B cell (primary cell): ENCODE measurements at regions not wholly inside any gene's neighbourhood (a gene's known extent, or its start where the extent isn't known, plus 50 kb on each side); places are given as distances from the start of the nearest gene placed in this dataset.

Experiments used
- EZH2 ChIP-seq: IDR thresholded peaks from 2 replicates; pipeline ENCODE4 v1.6.1; 2012; ENCODE audit warnings: borderline replicate concordance, low read depth, mild to moderate bottlenecking, moderate library complexity, low read length; ENCODE audit not compliant: insufficient read depth, poor library complexity, severe bottlenecking
- TF ChIP-seq, protein P1 (sequence below): fragments of 200-600 bp; IDR thresholded peaks from one replicate; pipeline ENCODE4 v1.8.0; 2022; ENCODE audit warnings: antibody characterized with exemption, mild to moderate bottlenecking

DNA sequence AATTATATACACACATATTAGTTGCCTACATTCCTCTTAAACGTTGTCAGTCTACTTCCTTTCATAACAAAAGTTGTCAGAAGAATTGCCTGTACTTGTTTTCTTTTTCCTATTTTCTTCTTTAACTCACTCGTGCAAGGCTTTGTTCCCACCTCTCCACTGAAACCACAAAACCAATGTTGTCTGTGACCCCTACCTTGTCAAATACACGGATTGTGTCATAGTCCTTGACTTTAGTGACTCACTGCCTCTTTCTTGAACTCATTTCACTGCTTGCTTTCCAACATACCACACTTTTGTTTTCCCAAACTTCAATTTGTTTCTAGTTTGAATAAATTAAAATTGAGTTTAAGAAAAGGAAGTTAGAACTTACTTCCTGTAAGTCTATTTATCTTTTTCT is 283.9 kb upstream of the AGA start:
- TF ChIP-seq, protein P1, sequence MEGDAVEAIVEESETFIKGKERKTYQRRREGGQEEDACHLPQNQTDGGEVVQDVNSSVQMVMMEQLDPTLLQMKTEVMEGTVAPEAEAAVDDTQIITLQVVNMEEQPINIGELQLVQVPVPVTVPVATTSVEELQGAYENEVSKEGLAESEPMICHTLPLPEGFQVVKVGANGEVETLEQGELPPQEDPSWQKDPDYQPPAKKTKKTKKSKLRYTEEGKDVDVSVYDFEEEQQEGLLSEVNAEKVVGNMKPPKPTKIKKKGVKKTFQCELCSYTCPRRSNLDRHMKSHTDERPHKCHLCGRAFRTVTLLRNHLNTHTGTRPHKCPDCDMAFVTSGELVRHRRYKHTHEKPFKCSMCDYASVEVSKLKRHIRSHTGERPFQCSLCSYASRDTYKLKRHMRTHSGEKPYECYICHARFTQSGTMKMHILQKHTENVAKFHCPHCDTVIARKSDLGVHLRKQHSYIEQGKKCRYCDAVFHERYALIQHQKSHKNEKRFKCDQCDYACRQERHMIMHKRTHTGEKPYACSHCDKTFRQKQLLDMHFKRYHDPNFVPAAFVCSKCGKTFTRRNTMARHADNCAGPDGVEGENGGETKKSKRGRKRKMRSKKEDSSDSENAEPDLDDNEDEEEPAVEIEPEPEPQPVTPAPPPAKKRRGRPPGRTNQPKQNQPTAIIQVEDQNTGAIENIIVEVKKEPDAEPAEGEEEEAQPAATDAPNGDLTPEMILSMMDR = no peak
- TF ChIP-seq EZH2 = no peak
